ENCODE measurements at regions not wholly inside any gene's neighbourhood (a gene's known extent, or its start where the extent isn't known, plus 50 kb on each side); places are given as distances from the start of the nearest gene placed in this dataset.
A peak's percentile ranks its signal among the peaks of the same experiment; 100 is the strongest.

GRCh38 chr12:33669349-33669748, 229.7 kb upstream of the SYT10 start:
- peaks cover 26 to 49% of the 10 kb centered on the region in 2 experiments for H3K4me1 Mint-ChIP-seq
- H3K27ac Mint-ChIP-seq = peak overlapping the region in 1 of 3 experiments; percentile 46; a peak in 1 of 7 replicates

More at GRCh38 chr12:33669349-33669748, 229.7 kb upstream of the SYT10 start:
- Histone ChIP-seq H3K4me2 (ENCODE audit: insufficient read depth, insufficient read length, low read length) (no peak overlapping the region), H2BK12ac (ENCODE audit: insufficient read length, low read depth, low read length) (no peak overlapping the region), H3K4me1 (ENCODE audit: insufficient read depth, low read length) (peaks cover 5% of the 10 kb centered on the region), H3K23me2 (ENCODE audit: insufficient read length, low read depth, low read length, poor library complexity, severe bottlenecking) (no peaks in the 10 kb centered on the region), H3K27ac (ENCODE audit: insufficient read length, low read depth, low read length) (no peak overlapping the region), H3K9me3 (ENCODE audit: control insufficient read depth, low read depth, low read length) (no peaks in the 10 kb centered on the region), H4K5ac (ENCODE audit: insufficient read length, low read depth, low read length) (no peak overlapping the region), H3K56ac (ENCODE audit: insufficient read length, low read depth, low read length) (no peak overlapping the region), H4K8ac (replicated peaks; ENCODE audit: insufficient read length, low read depth, low read length) (no peak overlapping the region), H2AFZ (ENCODE audit: low read length) (no peak overlapping the region), H2BK5ac (ENCODE audit: insufficient read length, low read length) (no peak overlapping the region), H4K20me1 (ENCODE audit: control insufficient read depth, insufficient read depth, insufficient read length) (no peaks in the 10 kb centered on the region), H3K14ac (ENCODE audit: insufficient read depth, low read length) (no peak overlapping the region), H3K9ac (ENCODE audit: extremely low read depth, insufficient read length, low read length) (no peak overlapping the region), H3K27me3 (ENCODE audit: insufficient read depth, low read length) (no peaks in the 10 kb centered on the region), H2AK5ac (ENCODE audit: insufficient read length, low read length) (no peak overlapping the region), H4K91ac (ENCODE audit: insufficient read length, low read depth, low read length) (no peak overlapping the region), H3K23ac (ENCODE audit: insufficient read length, low read depth, low read length) (no peak overlapping the region), H2BK120ac (ENCODE audit: low read depth, low read length, poor library complexity, severe bottlenecking) (no peak overlapping the region), H3K79me2 (ENCODE audit: insufficient read depth, low read length) (no peaks in the 10 kb centered on the region), H3K79me1 (ENCODE audit: insufficient read depth, low read depth, low read length, poor library complexity, severe bottlenecking) (no peaks in the 10 kb centered on the region), H2BK20ac (ENCODE audit: low read depth, low read length, poor library complexity, severe bottlenecking) (no peak overlapping the region), H3K18ac (ENCODE audit: insufficient read length, low read depth, low read length) (no peak overlapping the region), H3K4ac (ENCODE audit: low read depth, low read length) (no peak overlapping the region), H2BK15ac (ENCODE audit: low read depth, low read length) (no peak overlapping the region), H3T11ph (ENCODE audit: low read length) (no peak overlapping the region)
- H3K9me3 Mint-ChIP-seq = peaks cover 0 to 4% of the 10 kb centered on the region in 2 experiments; a peak in 2 of 5 replicates
- no peak for TF ChIP-seq CTCF (conservative IDR thresholded peaks at IDR 0.05)
- H3K27me3 Mint-ChIP-seq (ENCODE audit: low read depth) = no peaks in the 10 kb centered on the region
- H3K4me3 Mint-ChIP-seq = no peak overlapping the region
- peaks cover 0 to 10% (median 4%) of the 10 kb centered on the region in 3 experiments; a peak in 3 of 7 replicates for H3K36me3 Mint-ChIP-seq (ENCODE audit: insufficient read depth in 1 of 3, low read depth in 3 of 3)
- no peak for DNase-seq
- no CpG with 5 or more reads among the region's 2 CpGs for WGBS (ENCODE audit: extremely low coverage, insufficient read length, low lambda C conversion rate)

Measured in H9 (cell line).